Neural progenitor cell (in vitro differentiated cells): ENCODE measurements at regions not wholly inside any gene's neighbourhood (a gene's known extent, or its start where the extent isn't known, plus 50 kb on each side); places are given as distances from the start of the nearest gene placed in this dataset.

ENCODE experiments used
- DNase-seq: peaks from one replicate; pipeline ENCODE4 v3.0.0-alpha.2; 2016; ENCODE audit warnings: low spot score
- H2AFZ ChIP-seq: fragments of 200-600 bp; sonication (generic); replicated peaks from 2 replicates; pipeline ENCODE4 v1.6.1; 2016; ENCODE audit warnings: antibody characterized with exemption
- H3F3A ChIP-seq: fragments of 200-600 bp; sonication (generic); 2 replicates; pipeline ENCODE4 v1.6.1; 2016; ENCODE audit warnings: antibody characterized with exemption, low read depth
- H3K27ac ChIP-seq: fragments of 200-600 bp; sonication (generic); 2 replicates; pipeline ENCODE4 v1.5.1; 2016; ENCODE audit warnings: mild to moderate bottlenecking
- H3K27me3 ChIP-seq: fragments of 200-600 bp; sonication (generic); 2 replicates; pipeline ENCODE4 v1.6.1; 2016; ENCODE audit warnings: mild to moderate bottlenecking, moderate library complexity
- H3K36me3 ChIP-seq: fragments of 200-600 bp; sonication (generic); 2 replicates; pipeline ENCODE4 v1.5.1; 2016
- H3K4me1 ChIP-seq: fragments of 200-600 bp; sonication (generic); 2 replicates; pipeline ENCODE4 v1.6.1; 2016; ENCODE audit warnings: mixed run types
- H3K4me2 ChIP-seq: fragments of 200-600 bp; sonication (generic); 2 replicates; pipeline ENCODE4 v1.6.1; 2016
- H3K4me3 ChIP-seq: fragments of 200-600 bp; sonication (generic); 2 replicates; pipeline ENCODE4 v1.5.1; 2016
- H3K79me2 ChIP-seq: fragments of 200-600 bp; sonication (generic); 2 replicates; pipeline ENCODE4 v1.6.1; 2016; ENCODE audit warnings: low read depth
- H3K9ac ChIP-seq: fragments of 200-600 bp; sonication (generic); 2 replicates; pipeline ENCODE4 v1.6.1; 2016
- H3K9me3 ChIP-seq: fragments of 200-600 bp; sonication (generic); 2 replicates; pipeline ENCODE4 v1.5.1; 2016; ENCODE audit warnings: low read depth
- H4K20me1 ChIP-seq: fragments of 200-600 bp; sonication (generic); 2 replicates; pipeline ENCODE4 v1.6.1; 2016; ENCODE audit warnings: low read depth
- H3K27ac Mint-ChIP-seq: 3 replicates; pipeline ENCODE4 v1.8.0; 2021; ENCODE audit warnings: mixed read lengths
- H3K27me3 Mint-ChIP-seq: 2 replicates; pipeline ENCODE4 v1.8.0; 2022; ENCODE audit warnings: low read depth, mild to moderate bottlenecking, inconsistent platforms, moderate library complexity, mixed read lengths; ENCODE audit not compliant: insufficient read depth
- H3K36me3 Mint-ChIP-seq: 3 replicates; pipeline ENCODE4 v1.8.0; 2021; ENCODE audit warnings: mixed read lengths
- H3K4me1 Mint-ChIP-seq: 3 replicates; pipeline ENCODE4 v1.8.0; 2021; ENCODE audit warnings: mixed read lengths
- H3K4me3 Mint-ChIP-seq: 3 replicates; pipeline ENCODE4 v1.8.0; 2021; ENCODE audit warnings: mild to moderate bottlenecking, moderate library complexity, mixed read lengths
- H3K9me3 Mint-ChIP-seq: 3 replicates; pipeline ENCODE4 v1.8.0; 2020; ENCODE audit warnings: mixed read lengths
- CTCF ChIP-seq: fragments of 200-600 bp; sonication (generic); IDR thresholded peaks from 2 replicates; pipeline ENCODE4 v1.5.1; 2017; ENCODE audit warnings: antibody characterized with exemption, mild to moderate bottlenecking
- EZH2 ChIP-seq: fragments of 200-600 bp; sonication (generic); IDR thresholded peaks from 2 replicates; pipeline ENCODE4 v1.6.1; 2017; ENCODE audit warnings: antibody characterized with exemption, mild to moderate bottlenecking, moderate library complexity
- EZH2phosphoT487 ChIP-seq: fragments of 200-600 bp; sonication (generic); IDR thresholded peaks from 2 replicates; pipeline ENCODE4 v1.6.1; 2017; ENCODE audit warnings: antibody characterized with exemption

DNA sequence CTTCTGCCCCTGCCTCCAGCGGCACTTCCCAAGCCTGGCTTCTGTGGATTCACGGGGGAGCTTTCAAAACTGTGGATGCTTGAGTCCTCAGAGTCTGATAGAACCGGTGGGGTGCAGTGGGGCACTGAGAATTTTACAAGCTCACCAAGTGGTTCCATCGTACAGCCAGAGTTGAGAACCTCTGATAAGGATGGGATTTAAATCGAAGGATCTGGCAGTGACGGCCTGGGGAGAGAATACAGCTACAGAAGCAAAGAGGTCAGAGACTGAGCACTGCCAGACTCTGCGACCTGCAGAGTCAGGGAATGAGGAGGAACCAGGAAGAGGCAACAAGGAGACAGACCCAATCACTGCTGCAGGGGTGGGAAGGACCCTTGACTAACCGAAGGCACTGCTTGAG lies 124.6 kb upstream of the BOD1 start:
- Histone ChIP-seq H3K27ac (no peak overlapping the region), H3K9ac (no peak overlapping the region), H3K79me2 (no peaks in the 10 kb centered on the region), H3K4me3 (no peak overlapping the region), H3K4me2 (no peak overlapping the region), H4K20me1 (no peaks in the 10 kb centered on the region), H3K9me3 (no peaks in the 10 kb centered on the region), H3K27me3 (no peaks in the 10 kb centered on the region), H3K4me1 (peaks cover 20% of the 10 kb centered on the region), H2AFZ (no peak overlapping the region), H3K36me3 (no peaks in the 10 kb centered on the region), H3F3A (peaks cover 12% of the 10 kb centered on the region)
- peaks cover 2% of the 10 kb centered on the region for H3K27me3 Mint-ChIP-seq
- H3K36me3 Mint-ChIP-seq, result no peaks in the 10 kb centered on the region
- H3K4me3 Mint-ChIP-seq, result no peak overlapping the region
- peaks cover 34% of the 10 kb centered on the region for H3K4me1 Mint-ChIP-seq
- no peak for DNase-seq
- no peaks in the 10 kb centered on the region for H3K9me3 Mint-ChIP-seq
- no peak for TF ChIP-seq CTCF
- TF ChIP-seq EZH2, result no peak
- TF ChIP-seq EZH2phosphoT487, result no peak
- H3K27ac Mint-ChIP-seq, result no peak overlapping the region

- Histone ChIP-seq H4K20me1 (no peaks in the 10 kb centered on the region), H3K27me3 (no peaks in the 10 kb centered on the region), H3K9ac (no peak overlapping the region), H2AFZ (no peak overlapping the region), H3K4me2 (no peak overlapping the region), H3K79me2 (no peaks in the 10 kb centered on the region), H3K4me1 (peaks cover 20% of the 10 kb centered on the region), H3K9me3 (no peaks in the 10 kb centered on the region), H3K27ac (no peak overlapping the region), H3F3A (peaks cover 12% of the 10 kb centered on the region), H3K4me3 (no peak overlapping the region), H3K36me3 (no peaks in the 10 kb centered on the region)
- H3K4me1 Mint-ChIP-seq, result peaks cover 30% of the 10 kb centered on the region
- no peak for DNase-seq
- H3K27me3 Mint-ChIP-seq, result peaks cover 2% of the 10 kb centered on the region
- H3K4me3 Mint-ChIP-seq, result no peak overlapping the region
- TF ChIP-seq CTCF (no peak), EZH2phosphoT487 (no peak), EZH2 (no peak)
- H3K9me3 Mint-ChIP-seq, result no peaks in the 10 kb centered on the region
- no peak overlapping the region for H3K27ac Mint-ChIP-seq
- no peaks in the 10 kb centered on the region for H3K36me3 Mint-ChIP-seq
Observed at GRCh38 chr5:173741729-173742431, 125.4 kb upstream of the BOD1 start.

GRCh38 chr5:173742432-173742816 lies 126.0 kb upstream of the BOD1 start:
- TF ChIP-seq EZH2phosphoT487, result no peak
- no peak for TF ChIP-seq EZH2
- no peak for TF ChIP-seq CTCF
- Histone ChIP-seq H3K9me3 (no peaks in the 10 kb centered on the region), H3K36me3 (no peaks in the 10 kb centered on the region), H3K9ac (no peak overlapping the region), H4K20me1 (no peaks in the 10 kb centered on the region), H3K4me1 (peaks cover 20% of the 10 kb centered on the region), H3K4me3 (no peak overlapping the region), H2AFZ (no peak overlapping the region), H3F3A (peaks cover 12% of the 10 kb centered on the region), H3K79me2 (no peaks in the 10 kb centered on the region), H3K4me2 (no peak overlapping the region), H3K27ac (no peak overlapping the region), H3K27me3 (no peaks in the 10 kb centered on the region)
- Mint-ChIP-seq H3K36me3 (no peaks in the 10 kb centered on the region), H3K27me3 (peaks cover 2% of the 10 kb centered on the region), H3K4me3 (no peak overlapping the region), H3K9me3 (no peaks in the 10 kb centered on the region), H3K27ac (no peak overlapping the region), H3K4me1 (peaks cover 28% of the 10 kb centered on the region)
- DNase-seq, result no peak
